ENCODE measurements at regions not wholly inside any gene's neighbourhood (a gene's known extent, or its start where the extent isn't known, plus 50 kb on each side); places are given as distances from the start of the nearest gene placed in this dataset.

GRCh38 chr2:207244971-207245925 lies 79.5 kb upstream of the KLF7 start:
- Histone ChIP-seq H2AFZ (ENCODE audit: low read length) (no peak overlapping the region), H3K9me3 (ENCODE audit: low read depth, low read length) (no peaks in the 10 kb centered on the region), H3K4me2 (ENCODE audit: insufficient read depth, low read length) (no peak overlapping the region), H3K27me3 (ENCODE audit: insufficient read depth, low read length) (no peaks in the 10 kb centered on the region), H3K4me3 (ENCODE audit: insufficient read depth, low read length) (no peak overlapping the region), H4K20me1 (ENCODE audit: insufficient read depth, low read length) (no peaks in the 10 kb centered on the region), H3K27ac (ENCODE audit: low read depth, low read length) (no peak overlapping the region), H3K36me3 (ENCODE audit: insufficient read depth, low read length) (no peaks in the 10 kb centered on the region), H3K4me1 (ENCODE audit: insufficient read depth, low read length) (peaks cover 22% of the 10 kb centered on the region), H3K79me2 (ENCODE audit: insufficient read depth, low read length) (no peaks in the 10 kb centered on the region)
- no peak for TF ChIP-seq CTCF (IDR thresholded peaks at IDR 0.05; ENCODE audit: extremely low read depth, low read depth, low read length)
- no peak for DNase-seq (ENCODE audit: insufficient read length, low spot score, missing footprints)

GRCh38 chr2:207248702-207249377 lies 83.1 kb upstream of the KLF7 start:
- H4K20me1 ChIP-seq (ENCODE audit: insufficient read depth, low read length): no peaks in the 10 kb centered on the region
- peaks cover 36% of the 10 kb centered on the region for H3K4me1 ChIP-seq (ENCODE audit: insufficient read depth, low read length)
- TF ChIP-seq CTCF (IDR thresholded peaks at IDR 0.05; ENCODE audit: extremely low read depth, low read depth, low read length): no peak
- no peak for DNase-seq (ENCODE audit: insufficient read length, low spot score, missing footprints)
- H3K4me2 ChIP-seq (ENCODE audit: insufficient read depth, low read length): no peak overlapping the region
- H3K27ac ChIP-seq (ENCODE audit: low read depth, low read length): no peak overlapping the region
- H3K79me2 ChIP-seq (ENCODE audit: insufficient read depth, low read length): no peaks in the 10 kb centered on the region
- H2AFZ ChIP-seq (ENCODE audit: low read length): no peak overlapping the region
- H3K36me3 ChIP-seq (ENCODE audit: insufficient read depth, low read length): no peaks in the 10 kb centered on the region
- no peak overlapping the region for H3K4me3 ChIP-seq (ENCODE audit: insufficient read depth, low read length)
- no peaks in the 10 kb centered on the region for H3K9me3 ChIP-seq (ENCODE audit: low read depth, low read length)
- no peaks in the 10 kb centered on the region for H3K27me3 ChIP-seq (ENCODE audit: insufficient read depth, low read length)

GRCh38 chr2:207251022-207251421 lies 85.3 kb upstream of the KLF7 start:
- Histone ChIP-seq H3K36me3 (ENCODE audit: insufficient read depth, low read length) (no peaks in the 10 kb centered on the region), H3K4me3 (ENCODE audit: insufficient read depth, low read length) (no peak overlapping the region), H3K9me3 (ENCODE audit: low read depth, low read length) (no peaks in the 10 kb centered on the region), H3K79me2 (ENCODE audit: insufficient read depth, low read length) (no peaks in the 10 kb centered on the region), H3K4me1 (ENCODE audit: insufficient read depth, low read length) (peaks cover 57% of the 10 kb centered on the region), H4K20me1 (ENCODE audit: insufficient read depth, low read length) (no peaks in the 10 kb centered on the region), H3K27me3 (ENCODE audit: insufficient read depth, low read length) (no peaks in the 10 kb centered on the region), H3K4me2 (ENCODE audit: insufficient read depth, low read length) (no peak overlapping the region), H3K27ac (ENCODE audit: low read depth, low read length) (no peak overlapping the region), H2AFZ (ENCODE audit: low read length) (no peak overlapping the region)
- TF ChIP-seq CTCF (IDR thresholded peaks at IDR 0.05; ENCODE audit: extremely low read depth, low read depth, low read length): no peak
- no peak for DNase-seq (ENCODE audit: insufficient read length, low spot score, missing footprints)

All from osteoblast (primary cell).